CD4-positive, alpha-beta memory T cell (primary cell): ENCODE measurements at regions not wholly inside any gene's neighbourhood (a gene's known extent, or its start where the extent isn't known, plus 50 kb on each side); places are given as distances from the start of the nearest gene placed in this dataset.

ENCODE experiments used
- CTCF ChIA-PET: fragments of 350-600 bp; sonication (Branson Sonifier 250); formaldehyde crosslinking; loops from one replicate; lab custom pipeline; 2021; ENCODE audit warnings: inconsistent platforms; ENCODE audit not compliant: partially characterized antibody; lab: Charles Lee
- POLR2A ChIA-PET: fragments of 350-600 bp; sonication (Branson Sonifier 250); formaldehyde crosslinking; loops from one replicate; lab custom pipeline; 2021; ENCODE audit not compliant: partially characterized antibody; lab: Charles Lee
- DNase-seq, 5 donors: peaks; one replicate each; pipeline versions ENCODE4 v3.0.0 to v3.0.0-alpha.2; 2020 to 2022; ENCODE audit warnings: mixed read lengths in 1 of 5
- H3K27ac ChIP-seq: one replicate; pipeline ENCODE4 v1.7.0; 2013; ENCODE audit warnings: low read depth, low read length
- H3K27me3 ChIP-seq: 2 replicates; pipeline ENCODE4 v1.7.0; 2013; ENCODE audit warnings: mild to moderate bottlenecking, low read length, moderate library complexity; ENCODE audit not compliant: insufficient read depth
- H3K36me3 ChIP-seq: 2 replicates; pipeline ENCODE4 v1.7.0; 2013; ENCODE audit warnings: mild to moderate bottlenecking, low read length, moderate library complexity; ENCODE audit not compliant: insufficient read depth
- H3K4me1 ChIP-seq: 2 replicates; pipeline ENCODE4 v1.7.0; 2013; ENCODE audit warnings: mild to moderate bottlenecking, low read length, moderate library complexity; ENCODE audit not compliant: insufficient read depth
- H3K4me3 ChIP-seq, 2 donors: one replicate each; pipeline ENCODE4 v1.7.0; 2013; ENCODE audit warnings: low read length in 2 of 2, mild to moderate bottlenecking in 1 of 2
- H3K9me3 ChIP-seq, 2 donors: one replicate each; pipeline ENCODE4 v1.7.0; 2013; ENCODE audit warnings: low read length in 2 of 2, control low read depth in 1 of 2; ENCODE audit not compliant: control insufficient read depth in 1 of 2
- H3K27ac Mint-ChIP-seq, 7 donors: one replicate each; pipeline ENCODE4 v1.8.0; 2020 to 2021; ENCODE audit warnings: mixed read lengths in 7 of 7, mild to moderate bottlenecking in 6 of 7, inconsistent platforms in 3 of 7, moderate library complexity in 3 of 7
- H3K27me3 Mint-ChIP-seq, 2 donors: one replicate each; pipeline ENCODE4 v1.8.0; 2020 to 2021; ENCODE audit warnings: mixed read lengths in 2 of 2
- H3K36me3 Mint-ChIP-seq, 2 donors: one replicate each; pipeline ENCODE4 v1.8.0; 2020 to 2021; ENCODE audit warnings: mixed read lengths in 2 of 2, inconsistent platforms in 1 of 2, mild to moderate bottlenecking in 1 of 2
- H3K4me1 Mint-ChIP-seq, 4 donors: one replicate each; pipeline ENCODE4 v1.8.0; 2020 to 2021; ENCODE audit warnings: mixed read lengths in 4 of 4, mild to moderate bottlenecking in 1 of 4
- H3K4me3 Mint-ChIP-seq, 8 donors: one replicate each; pipeline ENCODE4 v1.8.0; 2020 to 2021; ENCODE audit warnings: mixed read lengths in 8 of 8, mild to moderate bottlenecking in 7 of 8, moderate library complexity in 6 of 8, inconsistent platforms in 3 of 8
- H3K9me3 Mint-ChIP-seq, 8 donors: one replicate each; pipeline ENCODE4 v1.8.0; 2020 to 2021; ENCODE audit warnings: mixed read lengths in 8 of 8, mild to moderate bottlenecking in 5 of 8, inconsistent platforms in 3 of 8, moderate library complexity in 1 of 8
- intact Hi-C: fragments of 100-400 bp; cut with micrococcal nuclease; formaldehyde crosslinking; loops from one replicate; pipeline ENCODE4 v1.15.1; 2023

DNA sequence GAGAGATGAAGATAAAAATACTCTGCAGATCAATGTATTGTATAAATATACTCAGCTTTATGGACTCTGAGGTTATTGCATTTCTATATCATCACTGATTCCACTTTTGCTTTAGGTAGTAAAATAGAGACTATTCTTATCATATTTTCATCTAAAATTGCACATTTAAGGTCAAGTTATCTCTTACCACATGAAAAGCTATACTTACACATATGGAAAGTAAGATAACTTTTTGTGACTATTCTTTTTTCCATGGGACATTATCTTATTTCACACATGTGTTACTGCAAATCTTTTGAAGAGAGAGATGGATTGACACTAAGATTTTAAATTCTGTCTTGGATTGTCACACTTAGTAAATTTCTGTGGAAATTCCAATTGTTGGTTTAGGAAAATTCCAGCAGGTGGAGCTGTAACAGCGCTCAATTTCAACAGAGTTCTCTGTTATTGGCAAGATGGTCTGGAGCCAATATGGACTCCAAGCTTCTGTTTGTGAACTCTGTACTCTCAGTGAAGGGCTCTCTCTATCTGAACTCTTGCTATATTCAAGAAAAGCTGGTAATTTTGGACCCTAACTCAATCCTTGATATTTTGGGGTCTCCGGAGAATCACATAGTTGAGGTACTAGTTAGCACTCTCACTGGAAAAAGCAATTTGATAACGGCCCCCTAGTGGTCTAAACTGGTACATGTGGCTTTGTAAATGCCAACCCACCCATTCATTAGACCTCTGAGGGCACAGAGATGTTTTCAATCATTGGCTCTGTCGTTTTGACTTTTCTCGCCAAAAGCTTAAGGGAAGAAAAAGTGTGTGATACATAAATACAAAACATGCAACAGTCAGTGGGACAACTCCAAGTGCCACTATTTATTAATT is 429.7 kb downstream of the ETS1 start:
- Histone ChIP-seq H3K27me3 (no peaks in the 10 kb centered on the region), H3K27ac (no peak overlapping the region), H3K4me3 (peak overlapping the region; percentile 13 to 27), H3K9me3 (no peaks in the 10 kb centered on the region), H3K36me3 (no peaks in the 10 kb centered on the region), H3K4me1 (no peaks in the 10 kb centered on the region)
- peaks cover 0 to 8% (median 5%) of the 10 kb centered on the region in 4 donors for H3K4me1 Mint-ChIP-seq
- H3K27me3 Mint-ChIP-seq: no peaks in the 10 kb centered on the region
- ChIA-PET CTCF (interaction anchor here (0.7 to 8.2 kb wide), 84 partner anchors 10 to 799 kb away, joined by 3 to 127 read pairs (median 5); no protein-coding TSS in a partner anchor), POLR2A (interaction anchor here (0.7 to 2.2 kb wide), 13 partner anchors 15 to 673 kb away, joined by 3 to 25 read pairs (median 3); no protein-coding TSS in a partner anchor)
- peak; percentile 60 to 80 (median 76) for DNase-seq
- H3K36me3 Mint-ChIP-seq: no peaks in the 10 kb centered on the region
- peak overlapping the region in 5 of 7 donors; percentile 54 to 73 (median 61) for H3K27ac Mint-ChIP-seq
- intact Hi-C loops: loop anchor here (1.0 to 5.0 kb wide), 7 partner anchors 119 to 799 kb away; no protein-coding TSS in a partner anchor
- H3K4me3 Mint-ChIP-seq: peak overlapping the region; percentile 77 to 91 (median 85)
- H3K9me3 Mint-ChIP-seq: no peaks in the 10 kb centered on the region

DNA sequence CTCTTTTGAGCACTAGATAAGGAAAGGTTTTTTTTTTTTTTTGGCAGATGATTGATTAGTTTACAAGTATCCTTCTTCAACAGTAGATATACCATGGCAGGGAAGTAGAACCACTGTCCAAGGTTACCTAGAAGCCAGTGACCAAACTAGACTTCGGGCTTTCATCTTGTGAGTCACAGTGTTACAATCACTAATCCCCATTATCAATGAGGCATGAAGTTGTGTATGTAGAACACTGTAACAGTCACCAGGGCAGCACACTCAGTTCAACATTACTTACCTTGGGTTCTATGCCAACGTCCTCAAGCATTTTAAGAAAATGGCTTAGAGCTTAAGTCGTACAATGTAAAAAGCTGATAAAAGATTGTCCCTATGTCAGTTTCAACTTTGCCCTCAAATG is 430.9 kb downstream of the ETS1 start:
- no peak for DNase-seq
- no peaks in the 10 kb centered on the region for H3K36me3 ChIP-seq
- no peaks in the 10 kb centered on the region for H3K9me3 ChIP-seq
- Mint-ChIP-seq H3K4me3 (no peak overlapping the region), H3K27ac (no peak overlapping the region), H3K4me1 (peaks cover 0 to 8% (median 5%) of the 10 kb centered on the region in 4 donors), H3K27me3 (no peaks in the 10 kb centered on the region), H3K9me3 (no peaks in the 10 kb centered on the region), H3K36me3 (no peaks in the 10 kb centered on the region)
- ChIA-PET CTCF (interaction anchor here (0.6 to 8.2 kb wide), 40 partner anchors 9 to 800 kb away, joined by 3 to 127 read pairs (median 10); no protein-coding TSS in a partner anchor), POLR2A (interaction anchor here (0.7 to 1.6 kb wide), 3 partner anchors 16 to 674 kb away, joined by 3 to 5 read pairs (median 3); no protein-coding TSS in a partner anchor)
- intact Hi-C loops: loop anchor here (2.0 to 5.0 kb wide), 3 partner anchors 118 to 691 kb away; no protein-coding TSS in a partner anchor
- no peaks in the 10 kb centered on the region for H3K4me1 ChIP-seq
- H3K27me3 ChIP-seq: no peaks in the 10 kb centered on the region
- no peak overlapping the region for H3K4me3 ChIP-seq
- no peak overlapping the region for H3K27ac ChIP-seq

- Histone ChIP-seq H3K36me3 (no peaks in the 10 kb centered on the region), H3K27me3 (no peaks in the 10 kb centered on the region), H3K4me3 (no peak overlapping the region), H3K9me3 (no peaks in the 10 kb centered on the region), H3K27ac (no peak overlapping the region), H3K4me1 (no peaks in the 10 kb centered on the region)
- intact Hi-C loops: loop anchor here (5.0 kb wide), 2 partner anchors 477 to 692 kb away; no protein-coding TSS in a partner anchor
- no peak for DNase-seq
- ChIA-PET CTCF (interaction anchor here (4.8 to 7.2 kb wide), 4 partner anchors 106 to 674 kb away, joined by 66 to 127 read pairs (median 103); no protein-coding TSS in a partner anchor), POLR2A (no interaction called here)
- H3K4me3 Mint-ChIP-seq: no peak overlapping the region
- H3K9me3 Mint-ChIP-seq: no peaks in the 10 kb centered on the region
- H3K27me3 Mint-ChIP-seq: no peaks in the 10 kb centered on the region
- H3K4me1 Mint-ChIP-seq: peaks cover 0 to 8% (median 5%) of the 10 kb centered on the region in 4 donors
- no peaks in the 10 kb centered on the region for H3K36me3 Mint-ChIP-seq
- H3K27ac Mint-ChIP-seq: no peak overlapping the region
Observed at GRCh38 chr11:128155590-128155989, 431.8 kb downstream of the ETS1 start.

DNA sequence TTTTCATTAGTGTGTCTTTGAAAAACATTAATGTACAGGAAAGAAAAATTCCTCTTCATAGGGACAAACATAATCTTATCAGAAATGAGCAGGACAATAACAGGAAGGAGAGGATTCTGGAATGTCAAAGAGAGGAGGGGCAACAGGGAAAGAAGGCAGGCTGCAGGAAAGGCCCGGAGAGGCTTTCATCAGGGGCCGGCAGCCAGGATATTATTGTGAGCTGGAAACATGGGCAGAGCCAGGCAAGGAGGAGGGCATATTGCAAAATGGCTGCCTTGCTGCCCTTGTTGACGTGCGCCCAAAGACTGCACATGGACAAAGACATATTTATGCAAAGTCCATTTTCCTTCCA is 433.7 kb downstream of the ETS1 start:
- ChIA-PET POLR2A (no interaction called here), CTCF (interaction anchor here (1.0 to 1.1 kb wide), 2 partner anchors 114 to 117 kb away, joined by 3 read pairs; no protein-coding TSS in a partner anchor)
- H3K4me3 Mint-ChIP-seq: no peak overlapping the region
- H3K4me3 ChIP-seq: no peak overlapping the region
- H3K27ac Mint-ChIP-seq: no peak overlapping the region
- H3K9me3 ChIP-seq: no peaks in the 10 kb centered on the region
- intact Hi-C loops: no loop called here
- no peak overlapping the region for H3K27ac ChIP-seq
- no peaks in the 10 kb centered on the region for H3K36me3 Mint-ChIP-seq
- H3K36me3 ChIP-seq: no peaks in the 10 kb centered on the region
- H3K9me3 Mint-ChIP-seq: no peaks in the 10 kb centered on the region
- H3K27me3 Mint-ChIP-seq: no peaks in the 10 kb centered on the region
- peaks cover 0 to 8% (median 6%) of the 10 kb centered on the region in 4 donors for H3K4me1 Mint-ChIP-seq
- H3K27me3 ChIP-seq: no peaks in the 10 kb centered on the region
- no peak for DNase-seq
- no peaks in the 10 kb centered on the region for H3K4me1 ChIP-seq

- Histone ChIP-seq H3K4me1 (no peaks in the 10 kb centered on the region), H3K27me3 (no peaks in the 10 kb centered on the region), H3K27ac (no peak overlapping the region), H3K9me3 (no peaks in the 10 kb centered on the region), H3K36me3 (no peaks in the 10 kb centered on the region), H3K4me3 (no peak overlapping the region)
- Mint-ChIP-seq H3K4me1 (peaks cover 0 to 8% (median 6%) of the 10 kb centered on the region in 4 donors), H3K4me3 (no peak overlapping the region), H3K27me3 (no peaks in the 10 kb centered on the region), H3K36me3 (no peaks in the 10 kb centered on the region), H3K9me3 (no peaks in the 10 kb centered on the region), H3K27ac (peak overlapping the region in 1 of 7 donors; percentile 12)
- intact Hi-C loops: no loop called here
- CTCF ChIA-PET: interaction anchor here (1.0 to 2.3 kb wide), 3 partner anchors 113 to 123 kb away, joined by 3 to 12 read pairs (median 3); no protein-coding TSS in a partner anchor
- DNase-seq: no peak
- POLR2A ChIA-PET: no interaction called here
Observed at GRCh38 chr11:128152796-128153696, 434.3 kb downstream of the ETS1 start.

- Mint-ChIP-seq H3K4me1 (peaks cover under 1 to 5% (median 3%) of the 10 kb centered on the region in 4 donors), H3K36me3 (no peaks in the 10 kb centered on the region), H3K4me3 (no peak overlapping the region), H3K9me3 (no peaks in the 10 kb centered on the region), H3K27me3 (no peaks in the 10 kb centered on the region), H3K27ac (no peak overlapping the region)
- no peak overlapping the region for H3K4me3 ChIP-seq
- H3K4me1 ChIP-seq: no peaks in the 10 kb centered on the region
- no peak overlapping the region for H3K27ac ChIP-seq
- H3K27me3 ChIP-seq: no peaks in the 10 kb centered on the region
- ChIA-PET POLR2A (no interaction called here), CTCF (interaction anchor here (1.1 to 2.3 kb wide), 4 partner anchors 8 to 679 kb away, joined by 3 to 12 read pairs (median 8); no protein-coding TSS in a partner anchor)
- H3K36me3 ChIP-seq: no peaks in the 10 kb centered on the region
- intact Hi-C loops: no loop called here
- H3K9me3 ChIP-seq: no peaks in the 10 kb centered on the region
- no peak for DNase-seq
Observed at GRCh38 chr11:128151780-128152179, 435.6 kb downstream of the ETS1 start.
